ENCODE measurements at regions not wholly inside any gene's neighbourhood (a gene's known extent, or its start where the extent isn't known, plus 50 kb on each side); places are given as distances from the start of the nearest gene placed in this dataset.
A peak's percentile ranks its signal among the peaks of the same experiment; 100 is the strongest.

DNA sequence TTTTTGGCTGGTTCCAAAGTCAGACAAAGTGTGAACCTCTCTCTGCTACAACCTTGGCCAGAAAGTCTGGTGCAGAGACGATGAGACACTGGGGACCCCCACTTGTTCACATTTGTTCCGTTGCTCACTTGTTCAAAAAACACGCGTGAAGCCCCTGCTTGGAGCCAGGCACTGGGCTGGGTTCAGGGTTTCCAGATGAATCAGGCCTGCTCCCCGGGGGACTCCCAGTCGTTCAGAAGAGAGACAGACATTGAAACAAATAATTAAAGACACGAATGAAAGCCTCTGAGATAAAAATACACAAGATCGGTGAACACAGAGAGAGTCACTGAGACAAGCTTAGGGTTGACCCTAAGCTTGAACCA, 101.5 kb upstream of the RUNX3 start:
- peaks cover 0 to 13% (median 0%) of the 10 kb centered on the region in 9 donors for H3K27me3 ChIP-seq
- H3K9me3 ChIP-seq, result no peaks in the 10 kb centered on the region
- intact Hi-C loops (cut with DNase I), result loop anchor here in 3 of 10 donors (10.0 kb wide), 3 partner anchors 173 to 187 kb away; no protein-coding TSS in a partner anchor
- ATAC-seq (no peak), DNase-seq (no peak)
- no peak for TF ChIP-seq POLR2A (IDR thresholded peaks at IDR 0.05)
- TF ChIP-seq CTCF (IDR thresholded peaks at IDR 0.05), result no peak
- H3K4me3 ChIP-seq, result no peak overlapping the region
- WGBS, 4 donors, result 51 to 63% (median 57%) methylated on average over 8 of the region's 8 CpGs
- peak overlapping the region in 1 of 12 donors; percentile 74 for H3K27ac ChIP-seq
- H3K36me3 ChIP-seq, result no peaks in the 10 kb centered on the region
- peaks cover 0 to 76% (median 0%) of the 10 kb centered on the region in 12 donors for H3K4me1 ChIP-seq

GRCh38 chr1:25030674-25031589, 100.9 kb upstream of the RUNX3 start:
- TF ChIP-seq CTCF (IDR thresholded peaks at IDR 0.05) (no peak), POLR2A (IDR thresholded peaks at IDR 0.05) (no peak)
- peaks cover 0 to 79% (median 0%) of the 10 kb centered on the region in 12 donors for H3K4me1 ChIP-seq
- no peak overlapping the region for H3K4me3 ChIP-seq
- intact Hi-C loops (cut with DNase I), result loop anchor here in 3 of 10 donors (10.0 kb wide), 3 partner anchors 174 to 186 kb away; no protein-coding TSS in a partner anchor
- no peaks in the 10 kb centered on the region for H3K9me3 ChIP-seq
- H3K27ac ChIP-seq, result peak overlapping the region in 1 of 12 donors; percentile 74
- H3K36me3 ChIP-seq, result no peaks in the 10 kb centered on the region
- H3K27me3 ChIP-seq, result peaks cover 0 to 13% (median 0%) of the 10 kb centered on the region in 9 donors
- ATAC-seq (no peak), DNase-seq (peak in 1 of 5 donors; percentile 22)
- 66 to 72% (median 71%) methylated on average over 6 of the region's 6 CpGs for WGBS, 4 donors

- Histone ChIP-seq H3K4me3 (no peak overlapping the region), H3K9me3 (no peaks in the 10 kb centered on the region), H3K27me3 (peaks cover 0 to 13% (median 0%) of the 10 kb centered on the region in 9 donors), H3K36me3 (no peaks in the 10 kb centered on the region), H3K4me1 (peaks cover 0 to 78% (median 0%) of the 10 kb centered on the region in 12 donors), H3K27ac (no peak overlapping the region)
- WGBS, 4 donors, result 90 to 95% (median 93%) methylated on average over 2 of the region's 2 CpGs
- ATAC-seq (no peak), DNase-seq (no peak)
- intact Hi-C loops (cut with DNase I), result loop anchor here in 3 of 10 donors (10.0 kb wide), 3 partner anchors 175 to 185 kb away; no protein-coding TSS in a partner anchor
- TF ChIP-seq CTCF (IDR thresholded peaks at IDR 0.05) (no peak), POLR2A (IDR thresholded peaks at IDR 0.05) (no peak)
Observed at GRCh38 chr1:25030012-25030411, 99.9 kb upstream of the RUNX3 start.

GRCh38 chr1:25028907-25029599, 99.0 kb upstream of the RUNX3 start:
- Histone ChIP-seq H3K36me3 (no peaks in the 10 kb centered on the region), H3K27me3 (peaks cover 0 to 15% (median 0%) of the 10 kb centered on the region in 9 donors), H3K4me1 (peaks cover 0 to 71% (median 0%) of the 10 kb centered on the region in 12 donors), H3K4me3 (peak overlapping the region in 1 of 12 donors; percentile 0), H3K9me3 (no peaks in the 10 kb centered on the region), H3K27ac (no peak overlapping the region)
- 72 to 80% (median 74%) methylated on average over 23 of the region's 23 CpGs for WGBS, 4 donors
- TF ChIP-seq POLR2A (IDR thresholded peaks at IDR 0.05) (no peak), CTCF (IDR thresholded peaks at IDR 0.05) (no peak)
- intact Hi-C loops (cut with DNase I), result no loop called here
- ATAC-seq (no peak), DNase-seq (no peak)
